ENCODE measurements at regions not wholly inside any gene's neighbourhood (a gene's known extent, or its start where the extent isn't known, plus 50 kb on each side); places are given as distances from the start of the nearest gene placed in this dataset.

DNA sequence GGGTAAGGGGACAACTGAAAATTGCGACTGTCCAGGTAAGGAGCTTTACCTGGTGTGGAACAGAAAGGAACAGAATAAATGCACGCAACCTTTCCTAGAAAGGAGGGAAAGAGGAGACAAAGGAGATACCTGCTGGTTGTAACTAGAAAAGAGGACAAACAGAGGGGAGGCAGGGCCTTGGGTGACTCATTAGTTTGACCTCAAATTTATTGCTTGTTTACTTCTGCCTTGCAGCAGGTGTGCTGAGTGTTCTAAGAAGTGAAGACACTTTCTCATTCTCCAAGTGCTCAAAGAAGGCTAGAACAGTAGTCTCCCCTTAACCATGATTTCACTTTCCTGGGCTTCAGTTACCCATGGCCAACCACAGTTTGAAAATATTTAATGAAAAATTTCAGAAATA lies 123.1 kb upstream of the BOD1L1 start:
- no peak for TF ChIP-seq CTCF (IDR thresholded peaks at IDR 0.05)
- TF ChIP-seq EZH2phosphoT487 (IDR thresholded peaks at IDR 0.05) = no peak
- no peak for TF ChIP-seq EZH2 (IDR thresholded peaks at IDR 0.05)
